ENCODE measurements at regions not wholly inside any gene's neighbourhood (a gene's known extent, or its start where the extent isn't known, plus 50 kb on each side); places are given as distances from the start of the nearest gene placed in this dataset.

- Histone ChIP-seq H3K36me3 (no peaks in the 10 kb centered on the region), H3K27me3 (no peaks in the 10 kb centered on the region), H3K4me1 (no peaks in the 10 kb centered on the region), H3K27ac (no peak overlapping the region), H3K4me3 (no peak overlapping the region), H3K9me3 (no peaks in the 10 kb centered on the region)
- intact Hi-C loops (cut with DNase I; ENCODE audit: low total_unique reads), result no loop called here
- no peak for DNase-seq (ENCODE audit: low spot score in 2 of 2)
- TF ChIP-seq POLR2A (IDR thresholded peaks at IDR 0.05), result no peak
- no peak for TF ChIP-seq POLR2AphosphoS5 (IDR thresholded peaks at IDR 0.05)
Observed at GRCh38 chr9:85423422-85423821, 318.3 kb downstream of the AGTPBP1 start.

DNA sequence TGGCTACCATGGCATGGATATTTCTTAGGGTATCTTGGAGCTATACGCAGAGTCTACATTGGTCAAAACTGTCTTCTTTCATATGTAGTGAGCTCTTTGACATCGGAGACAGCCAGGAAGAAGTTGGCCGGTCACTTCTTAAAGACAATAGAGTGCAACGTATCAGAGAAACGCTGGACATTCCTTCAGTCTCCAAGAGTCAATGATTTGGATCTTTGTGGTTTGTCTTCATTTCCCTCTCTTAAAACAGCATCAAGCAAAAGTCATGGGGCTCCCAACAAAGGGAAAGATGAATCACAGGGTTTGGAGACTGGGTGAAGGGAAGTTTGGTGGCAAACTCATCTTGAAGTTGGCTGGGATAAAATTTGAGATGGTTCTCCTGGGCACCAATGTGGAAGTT lies 320.1 kb downstream of the AGTPBP1 start:
- intact Hi-C loops (cut with DNase I; ENCODE audit: low total_unique reads), result no loop called here

DNA sequence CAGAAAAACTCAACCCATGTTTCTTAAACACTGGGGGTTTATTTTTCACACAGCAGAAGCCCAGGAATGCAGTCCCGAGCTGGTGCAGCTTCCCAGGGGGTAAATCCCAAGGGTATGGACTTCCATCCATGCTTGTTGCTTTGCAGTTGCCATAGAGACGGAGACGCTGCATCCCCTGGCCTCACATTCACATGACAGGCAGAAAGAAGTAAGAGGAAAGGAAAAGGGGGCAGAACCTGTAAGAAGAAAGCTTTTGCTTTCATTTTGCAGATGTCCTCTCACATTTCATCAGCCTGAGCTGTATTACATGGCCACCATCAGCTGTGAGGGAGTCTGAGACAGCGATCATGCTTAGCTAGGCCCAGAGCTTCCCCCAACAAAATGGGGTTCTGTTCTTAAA lies 321.0 kb downstream of the AGTPBP1 start:
- TF ChIP-seq, protein P1, sequence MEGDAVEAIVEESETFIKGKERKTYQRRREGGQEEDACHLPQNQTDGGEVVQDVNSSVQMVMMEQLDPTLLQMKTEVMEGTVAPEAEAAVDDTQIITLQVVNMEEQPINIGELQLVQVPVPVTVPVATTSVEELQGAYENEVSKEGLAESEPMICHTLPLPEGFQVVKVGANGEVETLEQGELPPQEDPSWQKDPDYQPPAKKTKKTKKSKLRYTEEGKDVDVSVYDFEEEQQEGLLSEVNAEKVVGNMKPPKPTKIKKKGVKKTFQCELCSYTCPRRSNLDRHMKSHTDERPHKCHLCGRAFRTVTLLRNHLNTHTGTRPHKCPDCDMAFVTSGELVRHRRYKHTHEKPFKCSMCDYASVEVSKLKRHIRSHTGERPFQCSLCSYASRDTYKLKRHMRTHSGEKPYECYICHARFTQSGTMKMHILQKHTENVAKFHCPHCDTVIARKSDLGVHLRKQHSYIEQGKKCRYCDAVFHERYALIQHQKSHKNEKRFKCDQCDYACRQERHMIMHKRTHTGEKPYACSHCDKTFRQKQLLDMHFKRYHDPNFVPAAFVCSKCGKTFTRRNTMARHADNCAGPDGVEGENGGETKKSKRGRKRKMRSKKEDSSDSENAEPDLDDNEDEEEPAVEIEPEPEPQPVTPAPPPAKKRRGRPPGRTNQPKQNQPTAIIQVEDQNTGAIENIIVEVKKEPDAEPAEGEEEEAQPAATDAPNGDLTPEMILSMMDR (IDR thresholded peaks at IDR 0.05), result no peak
- TF ChIP-seq POLR2AphosphoS5 (IDR thresholded peaks at IDR 0.05) (no peak), POLR2A (IDR thresholded peaks at IDR 0.05) (no peak)
- no peaks in the 10 kb centered on the region for H3K36me3 ChIP-seq
- H3K9me3 ChIP-seq, result no peaks in the 10 kb centered on the region
- no peaks in the 10 kb centered on the region for H3K27me3 ChIP-seq
- H3K4me3 ChIP-seq, result no peak overlapping the region
- no peak overlapping the region for H3K27ac ChIP-seq
- no peaks in the 10 kb centered on the region for H3K4me1 ChIP-seq
- no peak for DNase-seq (ENCODE audit: low spot score in 2 of 2)
- intact Hi-C loops (cut with DNase I; ENCODE audit: low total_unique reads), result no loop called here

More for the DNA sequence above, 320.1 kb downstream of the AGTPBP1 start:
- DNase-seq (ENCODE audit: low spot score in 2 of 2), result no peak
- Histone ChIP-seq H3K27ac (no peak overlapping the region), H3K9me3 (no peaks in the 10 kb centered on the region), H3K36me3 (no peaks in the 10 kb centered on the region), H3K27me3 (no peaks in the 10 kb centered on the region), H3K4me3 (no peak overlapping the region), H3K4me1 (no peaks in the 10 kb centered on the region)
- TF ChIP-seq POLR2AphosphoS5 (IDR thresholded peaks at IDR 0.05), result no peak
- TF ChIP-seq, protein P1 (IDR thresholded peaks at IDR 0.05), result no peak

DNA sequence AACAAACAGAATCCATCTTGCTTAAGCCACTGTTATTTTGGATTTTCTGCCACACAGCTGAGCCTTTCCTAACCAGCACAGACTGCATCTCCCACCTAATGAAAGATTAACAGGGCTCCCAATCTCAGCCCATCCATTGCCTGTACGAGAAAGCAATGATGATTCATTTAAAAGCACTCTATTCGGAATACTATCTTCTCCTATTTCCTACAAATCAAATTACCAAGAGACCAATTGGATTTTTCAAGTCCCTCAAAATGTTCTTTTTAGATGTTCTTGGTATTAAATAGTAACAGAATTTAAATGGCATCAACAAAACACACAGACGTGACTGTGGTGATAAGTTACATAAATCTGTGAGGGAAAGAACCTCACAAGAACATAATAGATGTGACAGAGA lies 324.1 kb downstream of the AGTPBP1 start:
- no peaks in the 10 kb centered on the region for H3K9me3 ChIP-seq
- no peaks in the 10 kb centered on the region for H3K4me1 ChIP-seq
- DNase-seq (ENCODE audit: low spot score in 2 of 2), result no peak
- no peaks in the 10 kb centered on the region for H3K36me3 ChIP-seq
- intact Hi-C loops (cut with DNase I; ENCODE audit: low total_unique reads), result no loop called here
- no peak overlapping the region for H3K4me3 ChIP-seq
- TF ChIP-seq, protein P1 (IDR thresholded peaks at IDR 0.05), result no peak
- TF ChIP-seq POLR2AphosphoS5 (IDR thresholded peaks at IDR 0.05) (no peak), POLR2A (IDR thresholded peaks at IDR 0.05) (no peak)
- H3K27ac ChIP-seq, result no peak overlapping the region
- no peaks in the 10 kb centered on the region for H3K27me3 ChIP-seq

DNA sequence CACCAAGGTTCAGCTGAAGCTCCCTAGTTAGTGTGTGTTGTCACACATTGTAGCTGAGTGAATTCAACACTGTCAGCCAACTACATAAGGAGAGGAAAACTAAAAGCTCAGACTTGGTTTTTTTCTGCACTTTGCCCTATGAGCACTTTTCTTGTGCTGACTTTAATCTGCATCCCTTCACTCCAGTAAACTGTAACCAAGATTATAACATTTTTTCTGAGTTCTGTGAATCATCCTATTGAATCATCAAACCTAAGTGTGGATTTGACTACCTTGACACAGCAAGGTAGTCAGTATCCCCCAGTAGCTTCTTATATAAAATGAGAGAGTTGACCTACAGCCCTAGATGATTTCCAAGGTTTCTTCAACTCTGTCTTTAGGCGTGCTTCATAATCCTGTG lies 325.0 kb downstream of the AGTPBP1 start:
- intact Hi-C loops (cut with DNase I; ENCODE audit: low total_unique reads), result no loop called here

More for the DNA sequence above, 325.0 kb downstream of the AGTPBP1 start:
- no peaks in the 10 kb centered on the region for H3K4me1 ChIP-seq
- no peaks in the 10 kb centered on the region for H3K36me3 ChIP-seq
- H3K4me3 ChIP-seq, result no peak overlapping the region
- no peaks in the 10 kb centered on the region for H3K9me3 ChIP-seq
- H3K27ac ChIP-seq, result no peak overlapping the region
- no peak for DNase-seq (ENCODE audit: low spot score in 2 of 2)
- H3K27me3 ChIP-seq, result no peaks in the 10 kb centered on the region
- TF ChIP-seq, protein P1 (IDR thresholded peaks at IDR 0.05), result no peak
- no peak for TF ChIP-seq POLR2AphosphoS5 (IDR thresholded peaks at IDR 0.05)
- no peak for TF ChIP-seq POLR2A (IDR thresholded peaks at IDR 0.05)

Measured in breast epithelium (tissue), 4 donors.